SK-N-SH (cell line): ENCODE measurements at regions not wholly inside any gene's neighbourhood (a gene's known extent, or its start where the extent isn't known, plus 50 kb on each side); places are given as distances from the start of the nearest gene placed in this dataset.

Experiments used
- CTCF ChIA-PET: fragments of 300-600, 350-600 bp; formaldehyde crosslinking; extraction: SDS; loops from one replicate; lab custom pipeline; 2021; lab: Yijun Ruan, JAX
- POLR2A ChIA-PET: fragments of 350-600 bp; sonication (Branson Sonifier 250); formaldehyde crosslinking; extraction: SDS; loops from one replicate; lab custom pipeline; 2020; ENCODE audit warnings: antibody characterized with exemption, inconsistent platforms; lab: Yijun Ruan, JAX
- DNase-seq: peaks from one replicate; pipeline ENCODE4 v3.0.0; 2012
- H2AFZ ChIP-seq: fragments of 200-600 bp; sonication (generic); 2 replicates; pipeline ENCODE4 v1.8.1; 2016; ENCODE audit warnings: antibody characterized with exemption, mild to moderate bottlenecking, low read depth
- H3F3A ChIP-seq: fragments of 200-600 bp; sonication (generic); replicated peaks from 2 replicates; pipeline ENCODE3; 2016; ENCODE audit warnings: antibody characterized with exemption, mild to moderate bottlenecking; ENCODE audit not compliant: insufficient read depth
- H3K27ac ChIP-seq, 2 experiments: fragments of 200-500 bp in 1 of 2; fragments of 200-600 bp in 1 of 2; sonication (Bioruptor generic) in 1 of 2; sonication (generic), shearing (Covaris generic) in 1 of 2; 2 replicates each; pipeline versions ENCODE4 v1.5.1 to v1.6.1; 2014 to 2016; ENCODE audit warnings: low read depth in 2 of 2, inconsistent platforms in 1 of 2, low read length in 1 of 2, mild to moderate bottlenecking in 1 of 2, mixed read lengths in 1 of 2
- H3K27me3 ChIP-seq: fragments of 200-600 bp; sonication (generic), shearing (Covaris generic); 2 replicates; pipeline ENCODE4 v1.6.1; 2016; ENCODE audit warnings: mixed run types; ENCODE audit not compliant: insufficient read depth
- H3K36me3 ChIP-seq, 2 experiments: fragments of 200-500 bp in 1 of 2; fragments of 200-600 bp in 1 of 2; sonication (Bioruptor generic) in 1 of 2; sonication (generic) in 1 of 2; replicated peaks in 1 of 2; 2 replicates each; pipeline versions ENCODE3 to v1.5.1; 2014 to 2016; ENCODE audit warnings: low read length in 1 of 2, mild to moderate bottlenecking in 1 of 2; ENCODE audit not compliant: insufficient read depth in 2 of 2, control insufficient read depth in 1 of 2
- H3K4me1 ChIP-seq, 2 experiments: fragments of 200-500 bp in 1 of 2; fragments of 200-600 bp in 1 of 2; sonication (Bioruptor generic) in 1 of 2; sonication (generic), shearing (Covaris generic) in 1 of 2; 2 replicates each; pipeline versions ENCODE4 v1.5.1 to v1.6.1; 2014 to 2016; ENCODE audit warnings: low read depth in 1 of 2, low read length in 1 of 2, mixed run types in 1 of 2; ENCODE audit not compliant: insufficient read depth in 2 of 2, control insufficient read depth in 1 of 2
- H3K4me2 ChIP-seq: fragments of 200-600 bp; sonication (generic), shearing (Covaris generic); 2 replicates; pipeline ENCODE4 v1.6.1; 2017; ENCODE audit warnings: mixed run types
- H3K4me3 ChIP-seq, 2 experiments: fragments of 200-500 bp in 1 of 2; fragments of 200-600 bp in 1 of 2; sonication (Bioruptor generic) in 1 of 2; sonication (generic), shearing (Covaris generic) in 1 of 2; 2 replicates each; pipeline versions ENCODE4 v1.5.1 to v1.8.1; 2014 to 2016; ENCODE audit warnings: low read depth in 2 of 2, inconsistent platforms in 1 of 2, low read length in 1 of 2, mild to moderate bottlenecking in 1 of 2, mixed read lengths in 1 of 2, moderate library complexity in 1 of 2
- H3K79me2 ChIP-seq: fragments of 200-600 bp; sonication (generic); 2 replicates; pipeline ENCODE4 v1.8.1; 2017; ENCODE audit warnings: mild to moderate bottlenecking; ENCODE audit not compliant: insufficient read depth
- H3K9ac ChIP-seq: fragments of 200-600 bp; sonication (generic); 2 replicates; pipeline ENCODE4 v1.6.1; 2017; ENCODE audit warnings: mixed run types
- H3K9me2 ChIP-seq: fragments of 200-600 bp; sonication (generic); 2 replicates; pipeline ENCODE4 v1.6.1; 2017; ENCODE audit warnings: mixed run types
- H3K9me3 ChIP-seq: fragments of 200-600 bp; sonication (generic); 2 replicates; pipeline ENCODE4 v1.6.1; 2017; ENCODE audit warnings: mixed run types, mild to moderate bottlenecking, moderate library complexity
- H4K20me1 ChIP-seq: fragments of 200-600 bp; sonication (generic); 2 replicates; pipeline ENCODE4 v1.6.1; 2017; ENCODE audit warnings: mild to moderate bottlenecking, mixed run types; ENCODE audit not compliant: insufficient read depth
- ELF1 ChIP-seq: IDR thresholded peaks from 2 replicates; pipeline ENCODE4 v1.4.0; 2012
- EZH2phosphoT487 ChIP-seq: fragments of 200-600 bp; sonication (generic); IDR thresholded peaks from 2 replicates; pipeline ENCODE4 v1.6.1; 2017; ENCODE audit warnings: low read depth, mixed run types, mild to moderate bottlenecking, antibody characterized with exemption, moderate library complexity, borderline replicate concordance
- FOSL2 ChIP-seq: IDR thresholded peaks from 2 replicates; pipeline ENCODE4 v1.4.0; 2012; ENCODE audit warnings: low read depth, mild to moderate bottlenecking, moderate library complexity, borderline replicate concordance
- FOXJ3 ChIP-seq: sonication (generic); formaldehyde crosslinking; IDR thresholded peaks from 2 replicates; pipeline ENCODE4 v1.5.1; 2020; ENCODE audit warnings: mild to moderate bottlenecking, missing genetic modification reagents
- FOXM1 ChIP-seq: IDR thresholded peaks from 2 replicates; pipeline ENCODE4 v1.4.0; 2012; ENCODE audit warnings: low read depth, mild to moderate bottlenecking
- GABPA ChIP-seq: IDR thresholded peaks from 2 replicates; pipeline ENCODE4 v1.4.0; 2012; ENCODE audit warnings: low read depth, mild to moderate bottlenecking
- GATA2 ChIP-seq: sonication (generic); formaldehyde crosslinking; IDR thresholded peaks from 2 replicates; pipeline ENCODE4 v1.5.0; 2020; ENCODE audit warnings: mild to moderate bottlenecking, missing genetic modification reagents
- MEF2A ChIP-seq: IDR thresholded peaks from 2 replicates; pipeline ENCODE4 v1.4.0; 2012; ENCODE audit warnings: low read depth, borderline replicate concordance
- NRF1 ChIP-seq: IDR thresholded peaks from 2 replicates; pipeline ENCODE4 v1.6.1; 2012; ENCODE audit warnings: low read depth, mild to moderate bottlenecking, low read length
- POLR2AphosphoS5 ChIP-seq: IDR thresholded peaks from 2 replicates; pipeline ENCODE4 v1.6.1; 2012; ENCODE audit warnings: low read depth, low read length
- RAD21 ChIP-seq: IDR thresholded peaks from 2 replicates; pipeline ENCODE4 v1.6.1; 2012; ENCODE audit warnings: mild to moderate bottlenecking, low read length
- RCOR1 ChIP-seq: fragments of 150-350 bp; IDR thresholded peaks from 2 replicates; pipeline ENCODE4 v1.6.1; 2017; ENCODE audit warnings: antibody characterized with exemption, low read length
- RXRA ChIP-seq: IDR thresholded peaks from 2 replicates; pipeline ENCODE4 v1.4.0; 2012; ENCODE audit warnings: low read depth, mild to moderate bottlenecking, borderline replicate concordance
- TCF12 ChIP-seq: IDR thresholded peaks from 2 replicates; pipeline ENCODE4 v1.4.0; 2012
- TEAD4 ChIP-seq: IDR thresholded peaks from 2 replicates; pipeline ENCODE4 v1.4.0; 2012; ENCODE audit warnings: mild to moderate bottlenecking, borderline replicate concordance; ENCODE audit not compliant: insufficient read depth
- YY1 ChIP-seq: IDR thresholded peaks from 2 replicates; pipeline ENCODE4 v1.4.0; 2012; ENCODE audit warnings: low read depth, mild to moderate bottlenecking
- WGBS: methylation state at CpG from one replicate; pipeline ENCODE4 v1.1.6; 2017; ENCODE audit warnings: low lambda C conversion rate; 5-methylcytosine and 5-hydroxymethylcytosine counted together
- TF ChIP-seq, protein P1 (sequence below): fragments of 150-350 bp; IDR thresholded peaks from 2 replicates; pipeline ENCODE4 v1.6.1; 2016; ENCODE audit warnings: mild to moderate bottlenecking, low read depth, low read length
- TF ChIP-seq, protein P2 (sequence below): IDR thresholded peaks from 2 replicates; pipeline ENCODE4 v1.6.1; 2012; ENCODE audit warnings: mild to moderate bottlenecking, low read depth, low read length, moderate library complexity
- TF ChIP-seq, protein P3 (sequence below): IDR thresholded peaks from 2 replicates; pipeline ENCODE4 v1.4.0; 2012; ENCODE audit warnings: low read depth, borderline replicate concordance

DNA sequence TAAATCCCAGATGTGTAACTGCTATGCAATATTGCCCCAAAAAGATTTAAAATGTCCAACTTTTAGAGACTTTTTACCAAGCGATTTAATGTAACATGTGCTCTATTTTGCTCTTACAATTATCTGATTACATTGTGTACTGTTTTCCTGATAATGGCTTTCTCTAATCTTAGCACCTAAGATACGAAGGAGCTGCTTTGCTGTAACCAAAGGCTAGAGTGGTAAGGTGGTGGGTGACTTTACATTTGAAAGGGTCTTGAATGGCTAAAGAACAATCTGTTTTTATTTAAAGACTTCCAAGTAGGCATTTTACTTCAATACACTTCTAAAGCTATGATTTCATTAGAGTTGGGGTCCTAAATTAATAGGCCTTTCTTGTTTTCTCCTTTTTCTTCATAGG, 1201.6 kb upstream of the MAP3K7 start:
- CTCF ChIA-PET: no interaction called here
- Histone ChIP-seq H3K9me2 (no peaks in the 10 kb centered on the region; the same call in 1 of the 2 replicates), H3F3A (no peaks in the 10 kb centered on the region), H2AFZ (no peak overlapping the region), H4K20me1 (no peaks in the 10 kb centered on the region), H3K27me3 (no peaks in the 10 kb centered on the region), H3K9ac (no peak overlapping the region), H3K4me2 (no peak overlapping the region), H3K79me2 (no peaks in the 10 kb centered on the region), H3K27ac (no peak overlapping the region), H3K36me3 (no peaks in the 10 kb centered on the region), H3K4me3 (no peak overlapping the region), H3K4me1 (no peaks in the 10 kb centered on the region), H3K9me3 (no peaks in the 10 kb centered on the region)
- TF ChIP-seq, protein P1, sequence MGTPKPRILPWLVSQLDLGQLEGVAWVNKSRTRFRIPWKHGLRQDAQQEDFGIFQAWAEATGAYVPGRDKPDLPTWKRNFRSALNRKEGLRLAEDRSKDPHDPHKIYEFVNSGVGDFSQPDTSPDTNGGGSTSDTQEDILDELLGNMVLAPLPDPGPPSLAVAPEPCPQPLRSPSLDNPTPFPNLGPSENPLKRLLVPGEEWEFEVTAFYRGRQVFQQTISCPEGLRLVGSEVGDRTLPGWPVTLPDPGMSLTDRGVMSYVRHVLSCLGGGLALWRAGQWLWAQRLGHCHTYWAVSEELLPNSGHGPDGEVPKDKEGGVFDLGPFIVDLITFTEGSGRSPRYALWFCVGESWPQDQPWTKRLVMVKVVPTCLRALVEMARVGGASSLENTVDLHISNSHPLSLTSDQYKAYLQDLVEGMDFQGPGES: no peak
- TF ChIP-seq TEAD4 (no peak), TCF12 (no peak), FOSL2 (no peak), EZH2phosphoT487 (no peak)
- no peak for DNase-seq
- WGBS: 6% methylated on average over 2 of the region's 2 CpGs
- POLR2A ChIA-PET: no interaction called here

DNA sequence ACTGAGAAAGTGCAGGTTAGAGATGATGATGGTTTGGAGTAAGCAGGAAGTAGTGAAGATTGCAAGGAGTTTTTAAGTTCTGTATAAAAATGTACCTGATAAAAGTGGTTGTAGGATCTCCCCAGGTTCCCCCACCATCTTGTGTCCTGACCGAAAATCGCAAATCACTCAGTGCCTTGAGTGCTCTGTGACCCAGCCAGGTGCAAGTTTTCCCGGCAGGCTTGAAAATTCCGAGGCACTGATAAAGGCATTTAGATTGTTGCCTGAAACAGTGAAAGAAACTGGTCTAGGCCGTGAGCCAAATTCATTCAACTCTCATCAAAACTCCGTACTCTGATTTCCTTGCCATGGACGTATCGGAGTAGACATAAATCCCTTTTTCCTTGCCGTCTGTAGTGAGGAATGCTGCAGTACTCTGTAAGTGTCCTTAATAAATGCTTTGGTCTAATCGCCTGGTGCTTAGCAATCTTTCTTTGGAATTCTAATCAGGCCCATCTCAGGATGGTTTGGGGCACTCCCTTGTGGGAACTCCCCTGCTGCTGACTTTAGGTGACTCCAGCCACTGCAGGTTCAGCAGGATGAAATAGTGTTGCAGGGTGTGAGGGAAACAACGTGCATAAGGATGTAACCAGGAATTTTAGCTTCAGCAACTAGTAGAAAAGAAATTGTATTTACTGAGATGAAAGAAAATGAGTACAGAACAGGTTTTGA, 1199.8 kb upstream of the MAP3K7 start:
- no peak overlapping the region for H3K9ac ChIP-seq
- no peaks in the 10 kb centered on the region for H3K27me3 ChIP-seq
- ChIA-PET POLR2A (no interaction called here), CTCF (no interaction called here)
- TF ChIP-seq GATA2 (no peak), ELF1 (no peak)
- H3K79me2 ChIP-seq: no peaks in the 10 kb centered on the region
- no peaks in the 10 kb centered on the region for H3K9me3 ChIP-seq
- H3K4me2 ChIP-seq: no peak overlapping the region
- H3K4me3 ChIP-seq: no peak overlapping the region
- no peaks in the 10 kb centered on the region; a peak in 1 of 4 replicates for H3K4me1 ChIP-seq
- H3K27ac ChIP-seq: no peak overlapping the region
- no peak for DNase-seq
- no peaks in the 10 kb centered on the region for H3K36me3 ChIP-seq
- WGBS: 32% methylated on average over 10 of the region's 11 CpGs
- no peaks in the 10 kb centered on the region for H4K20me1 ChIP-seq
- H3K9me2 ChIP-seq: no peaks in the 10 kb centered on the region; the same call in 1 of the 2 replicates
- no peak overlapping the region for H2AFZ ChIP-seq
- no peaks in the 10 kb centered on the region for H3F3A ChIP-seq

DNA sequence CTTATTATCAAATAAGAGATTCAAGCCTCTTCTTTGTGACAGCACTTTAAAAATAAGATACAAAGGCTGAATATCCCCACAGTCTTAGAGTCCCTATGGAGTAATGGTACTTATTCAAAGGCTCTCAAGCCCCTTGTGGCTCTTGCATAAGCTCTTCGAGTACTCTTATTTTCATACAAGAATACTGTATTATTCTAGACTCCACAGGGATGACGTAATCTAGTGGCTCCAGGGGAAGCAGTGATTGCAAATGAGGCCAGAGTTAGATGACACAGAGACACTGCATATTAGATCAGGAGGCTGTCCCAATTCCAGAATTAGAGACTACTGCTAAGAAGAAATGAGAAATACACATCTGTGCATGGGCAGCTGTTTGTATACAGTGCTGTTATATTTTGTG, 1195.9 kb upstream of the MAP3K7 start:
- whole genome bisulfite sequencing: 0% methylated on average over 2 of the region's 2 CpGs
- POLR2A ChIA-PET: no interaction called here

More for the DNA sequence above, 1195.9 kb upstream of the MAP3K7 start:
- Histone ChIP-seq H3K36me3 (no peaks in the 10 kb centered on the region), H3K4me2 (no peak overlapping the region), H4K20me1 (no peaks in the 10 kb centered on the region), H3K4me3 (no peak overlapping the region), H3K9ac (no peak overlapping the region), H3K9me3 (no peaks in the 10 kb centered on the region), H3K4me1 (no peaks in the 10 kb centered on the region; a peak in 1 of 4 replicates), H3K9me2 (no peaks in the 10 kb centered on the region; the same call in 1 of the 2 replicates), H3K79me2 (no peaks in the 10 kb centered on the region), H3K27ac (no peak overlapping the region), H3K27me3 (no peaks in the 10 kb centered on the region), H2AFZ (no peak overlapping the region), H3F3A (no peaks in the 10 kb centered on the region)
- no peak for TF ChIP-seq YY1
- TF ChIP-seq NRF1: no peak
- TF ChIP-seq RAD21: no peak
- no peak for TF ChIP-seq RXRA
- TF ChIP-seq GABPA: no peak
- TF ChIP-seq FOXJ3 (CRISPR knock-in tag): no peak
- TF ChIP-seq, protein P2, sequence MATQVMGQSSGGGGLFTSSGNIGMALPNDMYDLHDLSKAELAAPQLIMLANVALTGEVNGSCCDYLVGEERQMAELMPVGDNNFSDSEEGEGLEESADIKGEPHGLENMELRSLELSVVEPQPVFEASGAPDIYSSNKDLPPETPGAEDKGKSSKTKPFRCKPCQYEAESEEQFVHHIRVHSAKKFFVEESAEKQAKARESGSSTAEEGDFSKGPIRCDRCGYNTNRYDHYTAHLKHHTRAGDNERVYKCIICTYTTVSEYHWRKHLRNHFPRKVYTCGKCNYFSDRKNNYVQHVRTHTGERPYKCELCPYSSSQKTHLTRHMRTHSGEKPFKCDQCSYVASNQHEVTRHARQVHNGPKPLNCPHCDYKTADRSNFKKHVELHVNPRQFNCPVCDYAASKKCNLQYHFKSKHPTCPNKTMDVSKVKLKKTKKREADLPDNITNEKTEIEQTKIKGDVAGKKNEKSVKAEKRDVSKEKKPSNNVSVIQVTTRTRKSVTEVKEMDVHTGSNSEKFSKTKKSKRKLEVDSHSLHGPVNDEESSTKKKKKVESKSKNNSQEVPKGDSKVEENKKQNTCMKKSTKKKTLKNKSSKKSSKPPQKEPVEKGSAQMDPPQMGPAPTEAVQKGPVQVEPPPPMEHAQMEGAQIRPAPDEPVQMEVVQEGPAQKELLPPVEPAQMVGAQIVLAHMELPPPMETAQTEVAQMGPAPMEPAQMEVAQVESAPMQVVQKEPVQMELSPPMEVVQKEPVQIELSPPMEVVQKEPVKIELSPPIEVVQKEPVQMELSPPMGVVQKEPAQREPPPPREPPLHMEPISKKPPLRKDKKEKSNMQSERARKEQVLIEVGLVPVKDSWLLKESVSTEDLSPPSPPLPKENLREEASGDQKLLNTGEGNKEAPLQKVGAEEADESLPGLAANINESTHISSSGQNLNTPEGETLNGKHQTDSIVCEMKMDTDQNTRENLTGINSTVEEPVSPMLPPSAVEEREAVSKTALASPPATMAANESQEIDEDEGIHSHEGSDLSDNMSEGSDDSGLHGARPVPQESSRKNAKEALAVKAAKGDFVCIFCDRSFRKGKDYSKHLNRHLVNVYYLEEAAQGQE: no peak
- no peak for TF ChIP-seq FOXM1
- TF ChIP-seq MEF2A: no peak
- TF ChIP-seq RCOR1: no peak
- no peak for TF ChIP-seq TEAD4
- no peak for TF ChIP-seq POLR2AphosphoS5
- TF ChIP-seq, protein P3, sequence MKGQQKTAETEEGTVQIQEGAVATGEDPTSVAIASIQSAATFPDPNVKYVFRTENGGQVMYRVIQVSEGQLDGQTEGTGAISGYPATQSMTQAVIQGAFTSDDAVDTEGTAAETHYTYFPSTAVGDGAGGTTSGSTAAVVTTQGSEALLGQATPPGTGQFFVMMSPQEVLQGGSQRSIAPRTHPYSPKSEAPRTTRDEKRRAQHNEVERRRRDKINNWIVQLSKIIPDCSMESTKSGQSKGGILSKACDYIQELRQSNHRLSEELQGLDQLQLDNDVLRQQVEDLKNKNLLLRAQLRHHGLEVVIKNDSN: no peak
- DNase-seq: no peak
- CTCF ChIA-PET: no interaction called here
